Neural cell (in vitro differentiated cells): ENCODE measurements at regions not wholly inside any gene's neighbourhood (a gene's known extent, or its start where the extent isn't known, plus 50 kb on each side); places are given as distances from the start of the nearest gene placed in this dataset.

ENCODE experiments used
- CTCF ChIP-seq: fragments of 450-650 bp; IDR thresholded peaks from 2 replicates; pipeline ENCODE4 v1.5.1; 2014; ENCODE audit warnings: antibody characterized with exemption, mild to moderate bottlenecking, moderate library complexity; ENCODE audit not compliant: poor library complexity, severe bottlenecking
- EZH2 ChIP-seq: fragments of 200-600, 300-800 bp; shearing (Covaris generic), sonication (generic); IDR thresholded peaks from 2 replicates; pipeline ENCODE4 v1.6.1; 2014; ENCODE audit warnings: antibody characterized with exemption, low read length, borderline replicate concordance, mild to moderate bottlenecking; ENCODE audit not compliant: insufficient read depth, poor library complexity, severe bottlenecking
- RAD21 ChIP-seq: fragments of 450-650 bp; conservative IDR thresholded peaks from 2 replicates; pipeline ENCODE4 v1.6.1; 2014; ENCODE audit warnings: antibody characterized with exemption, mild to moderate bottlenecking, moderate library complexity

- TF ChIP-seq RAD21 (no peak), CTCF (no peak), EZH2 (no peak)
Observed at GRCh38 chr20:12198281-12198680, 280.6 kb downstream of the BTBD3 start.
